Effector memory CD4-positive, alpha-beta T cell (primary cell): ENCODE measurements at regions not wholly inside any gene's neighbourhood (a gene's known extent, or its start where the extent isn't known, plus 50 kb on each side); places are given as distances from the start of the nearest gene placed in this dataset.

Experiments
- DNase-seq, 3 donors: peaks; one replicate each; pipeline ENCODE4 v3.0.0-alpha.2; 2020
- H3K27ac ChIP-seq: 2 replicates; pipeline ENCODE4 v1.7.0; 2013; ENCODE audit warnings: mild to moderate bottlenecking, low read length, moderate library complexity; ENCODE audit not compliant: insufficient read depth, poor library complexity, severe bottlenecking
- H3K27me3 ChIP-seq: replicated peaks from 2 replicates; pipeline ENCODE4 v1.7.0; 2013; ENCODE audit warnings: mild to moderate bottlenecking, low read length; ENCODE audit not compliant: insufficient read depth, control insufficient read depth, poor library complexity, severe bottlenecking
- H3K36me3 ChIP-seq: 2 replicates; pipeline ENCODE4 v1.7.0; 2013; ENCODE audit warnings: mild to moderate bottlenecking, low read length, moderate library complexity; ENCODE audit not compliant: control insufficient read depth, insufficient read depth
- H3K4me1 ChIP-seq: 2 replicates; pipeline ENCODE4 v1.7.0; 2013; ENCODE audit warnings: low read length, mild to moderate bottlenecking; ENCODE audit not compliant: control insufficient read depth, insufficient read depth, poor library complexity, severe bottlenecking
- H3K4me3 ChIP-seq: 2 replicates; pipeline ENCODE4 v1.7.0; 2013; ENCODE audit warnings: low read length, low read depth, mild to moderate bottlenecking; ENCODE audit not compliant: insufficient read depth, poor library complexity, severe bottlenecking
- H3K9me3 ChIP-seq: 2 replicates; pipeline ENCODE4 v1.7.0; 2013; ENCODE audit warnings: mild to moderate bottlenecking, low read length, moderate library complexity; ENCODE audit not compliant: control insufficient read depth

DNA sequence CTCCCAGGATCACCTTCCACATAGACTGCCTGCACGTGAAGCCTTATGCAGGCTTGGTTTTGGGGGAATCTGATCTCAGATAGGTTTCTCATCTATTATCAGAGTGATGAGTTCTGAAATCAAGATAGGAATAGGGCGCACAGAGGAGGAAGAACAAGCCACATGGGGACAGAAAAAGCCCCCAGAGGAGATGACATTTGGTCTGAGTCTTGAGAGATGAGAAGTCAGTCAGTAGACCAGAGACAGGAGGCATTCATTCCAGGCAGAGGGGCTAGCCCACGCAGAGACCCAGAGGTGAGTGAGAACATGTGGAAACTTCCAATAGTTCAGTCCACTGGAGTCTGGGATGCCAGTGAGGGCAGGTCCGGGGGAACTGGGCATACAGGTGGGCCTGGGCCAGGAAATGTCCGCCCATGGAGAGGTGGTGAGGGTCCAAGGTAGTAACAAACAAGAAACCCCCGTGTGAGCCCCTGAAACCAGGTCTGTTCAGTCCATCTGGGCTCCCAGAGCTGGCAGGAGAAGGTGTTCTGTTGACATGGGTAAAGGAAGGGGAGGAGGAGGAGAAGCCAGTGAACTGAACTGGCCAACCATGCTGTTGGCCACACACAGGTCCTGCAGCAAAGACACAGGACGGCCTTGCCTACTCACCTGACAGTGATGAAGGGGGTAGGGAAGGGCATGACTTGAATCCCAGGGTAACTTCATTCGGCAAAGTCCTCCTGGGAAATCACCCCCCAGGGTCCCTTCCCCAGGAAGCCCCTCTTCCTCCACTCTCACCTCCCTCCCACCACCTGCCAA, 69.3 kb upstream of the SMNDC1 start:
- no peak for DNase-seq
- H3K4me3 ChIP-seq, result no peak overlapping the region
- no peak overlapping the region for H3K27ac ChIP-seq
- no peaks in the 10 kb centered on the region for H3K9me3 ChIP-seq
- no peaks in the 10 kb centered on the region for H3K36me3 ChIP-seq
- H3K27me3 ChIP-seq, result no peaks in the 10 kb centered on the region
- H3K4me1 ChIP-seq, result no peaks in the 10 kb centered on the region

DNA sequence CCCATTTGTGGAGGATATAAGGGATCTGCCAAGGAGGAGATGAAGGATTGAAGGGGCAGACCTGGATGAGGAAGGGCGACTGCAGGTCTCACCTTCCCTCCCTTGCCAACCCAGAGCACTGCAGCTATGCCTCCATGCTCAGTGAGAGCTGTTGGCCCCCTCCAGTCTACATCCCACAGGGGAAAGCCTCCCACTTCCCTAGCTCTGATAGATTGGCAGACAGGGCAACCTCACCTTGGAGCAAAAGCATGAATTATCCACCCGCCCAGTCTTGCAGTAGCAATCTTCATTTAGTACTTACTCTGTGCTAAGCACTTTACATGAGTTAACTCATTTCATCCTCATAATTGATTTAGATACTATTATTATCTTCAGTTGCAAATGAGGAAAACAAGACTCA, 70.4 kb upstream of the SMNDC1 start:
- no peaks in the 10 kb centered on the region for H3K27me3 ChIP-seq
- no peak overlapping the region for H3K27ac ChIP-seq
- H3K36me3 ChIP-seq, result no peaks in the 10 kb centered on the region
- H3K9me3 ChIP-seq, result no peaks in the 10 kb centered on the region
- DNase-seq, result no peak
- H3K4me1 ChIP-seq, result no peaks in the 10 kb centered on the region
- H3K4me3 ChIP-seq, result no peak overlapping the region

DNA sequence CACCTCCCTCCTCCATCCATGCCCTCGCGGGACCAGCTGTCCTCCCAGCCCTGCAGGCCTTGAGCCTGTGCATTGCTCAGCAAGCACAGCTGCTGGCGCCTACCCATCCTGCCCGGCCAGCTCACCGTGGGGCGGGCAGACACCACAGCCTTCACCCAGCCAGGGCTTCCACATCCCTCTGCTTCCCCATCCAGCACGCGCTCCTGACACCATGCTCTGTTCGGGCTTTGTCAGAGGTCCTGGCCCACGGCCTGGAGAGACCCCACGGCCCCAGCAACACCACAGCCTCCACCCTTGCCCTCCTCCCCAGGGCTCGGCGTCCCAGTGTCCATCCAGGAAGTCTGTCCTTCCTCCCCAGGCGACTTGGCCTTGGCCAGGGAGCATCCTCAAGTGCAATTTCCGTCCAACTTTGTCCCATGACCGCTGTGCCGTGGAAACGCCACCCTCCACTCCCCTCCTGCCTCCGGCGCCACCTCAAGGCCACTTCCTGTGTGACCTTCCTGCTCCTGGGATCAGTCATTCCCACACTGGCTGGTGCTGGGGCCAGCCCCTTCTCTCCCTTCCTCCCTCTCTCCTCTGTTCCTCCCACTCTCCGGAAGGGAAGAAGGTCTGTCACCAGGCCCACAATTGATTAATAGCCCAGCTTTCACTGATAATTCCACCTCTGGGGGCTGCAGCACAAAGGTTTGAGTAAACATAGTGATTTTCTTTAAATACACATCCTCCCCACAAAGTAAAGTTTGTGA, 71.5 kb upstream of the SMNDC1 start:
- H3K4me1 ChIP-seq, result no peaks in the 10 kb centered on the region
- no peak for DNase-seq
- H3K27me3 ChIP-seq, result no peaks in the 10 kb centered on the region
- no peaks in the 10 kb centered on the region for H3K36me3 ChIP-seq
- H3K4me3 ChIP-seq, result no peak overlapping the region
- H3K27ac ChIP-seq, result no peak overlapping the region
- H3K9me3 ChIP-seq, result no peaks in the 10 kb centered on the region

DNA sequence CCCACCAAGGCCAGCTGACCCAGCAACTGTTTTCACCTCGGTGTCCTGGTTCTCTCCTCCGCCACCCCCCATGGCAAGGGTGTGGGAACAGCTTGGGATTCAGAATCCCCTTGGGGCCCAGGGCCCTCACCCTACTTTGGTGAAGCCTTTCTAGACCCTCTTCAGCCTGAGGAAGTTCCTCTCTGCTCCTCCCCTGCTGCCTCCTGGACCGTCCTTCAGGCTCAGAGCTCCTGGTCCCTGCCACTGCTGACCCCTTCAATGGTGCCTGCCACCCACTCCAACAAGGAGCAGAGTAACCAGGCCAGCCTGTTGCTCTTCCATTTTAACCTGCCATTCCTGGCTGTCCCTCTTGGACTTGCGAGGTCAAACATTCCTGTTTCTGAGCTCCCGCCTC, 72.0 kb upstream of the SMNDC1 start:
- no peak overlapping the region for H3K27ac ChIP-seq
- H3K36me3 ChIP-seq, result no peaks in the 10 kb centered on the region
- no peak for DNase-seq
- no peak overlapping the region for H3K4me3 ChIP-seq
- H3K9me3 ChIP-seq, result no peaks in the 10 kb centered on the region
- H3K27me3 ChIP-seq, result no peaks in the 10 kb centered on the region
- H3K4me1 ChIP-seq, result no peaks in the 10 kb centered on the region

DNA sequence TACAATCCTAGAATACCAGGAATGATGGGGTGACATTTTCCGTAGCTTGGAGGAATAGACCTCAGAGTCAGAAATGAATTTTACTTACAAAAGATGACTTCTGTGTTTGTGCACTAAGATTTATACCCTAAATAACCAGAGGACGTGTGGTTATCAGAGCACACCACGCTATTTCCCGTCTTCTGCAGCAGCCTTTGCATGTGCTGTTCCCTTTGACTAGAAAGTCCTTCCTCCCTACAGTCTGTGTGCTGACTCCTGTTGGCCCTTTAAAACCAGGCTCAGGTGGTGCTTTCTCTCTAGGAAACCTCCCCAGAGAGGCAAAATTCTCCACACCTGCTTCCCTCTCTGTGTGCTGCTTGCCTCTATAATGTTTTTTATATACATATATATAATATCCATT, 73.3 kb upstream of the SMNDC1 start:
- Histone ChIP-seq H3K27me3 (no peaks in the 10 kb centered on the region), H3K36me3 (no peaks in the 10 kb centered on the region), H3K4me1 (no peaks in the 10 kb centered on the region), H3K27ac (no peak overlapping the region), H3K4me3 (no peak overlapping the region), H3K9me3 (no peaks in the 10 kb centered on the region)
- no peak for DNase-seq

DNA sequence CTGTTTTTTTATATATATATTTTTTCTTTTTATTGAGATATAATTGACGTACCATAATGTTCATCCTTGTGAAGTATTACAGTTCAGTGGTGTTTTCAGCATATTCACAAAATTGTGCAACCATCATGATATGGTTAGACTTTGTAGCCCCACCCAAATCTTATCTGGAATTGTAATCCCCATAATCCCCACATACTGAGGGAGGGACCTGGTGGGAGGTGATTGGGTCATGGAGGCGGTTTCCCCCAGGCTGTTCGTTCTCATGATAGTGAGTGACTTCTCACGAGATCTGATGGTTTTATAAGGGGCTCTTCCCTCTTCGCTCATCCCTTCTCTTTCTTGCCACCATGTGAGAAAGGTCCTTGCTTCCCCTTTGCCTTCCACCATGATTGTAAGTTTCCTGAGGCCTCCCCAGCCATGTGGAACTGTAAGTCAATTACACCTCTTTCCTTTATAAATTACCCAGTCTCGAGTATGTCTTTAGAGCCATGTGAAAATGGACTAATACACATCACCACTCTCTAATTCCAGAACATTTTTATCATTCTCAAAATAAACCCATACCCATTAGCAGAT, 73.9 kb upstream of the SMNDC1 start:
- no peaks in the 10 kb centered on the region for H3K4me1 ChIP-seq
- no peak overlapping the region for H3K27ac ChIP-seq
- no peaks in the 10 kb centered on the region for H3K36me3 ChIP-seq
- no peaks in the 10 kb centered on the region for H3K27me3 ChIP-seq
- H3K4me3 ChIP-seq, result no peak overlapping the region
- DNase-seq, result no peak
- no peaks in the 10 kb centered on the region for H3K9me3 ChIP-seq

DNA sequence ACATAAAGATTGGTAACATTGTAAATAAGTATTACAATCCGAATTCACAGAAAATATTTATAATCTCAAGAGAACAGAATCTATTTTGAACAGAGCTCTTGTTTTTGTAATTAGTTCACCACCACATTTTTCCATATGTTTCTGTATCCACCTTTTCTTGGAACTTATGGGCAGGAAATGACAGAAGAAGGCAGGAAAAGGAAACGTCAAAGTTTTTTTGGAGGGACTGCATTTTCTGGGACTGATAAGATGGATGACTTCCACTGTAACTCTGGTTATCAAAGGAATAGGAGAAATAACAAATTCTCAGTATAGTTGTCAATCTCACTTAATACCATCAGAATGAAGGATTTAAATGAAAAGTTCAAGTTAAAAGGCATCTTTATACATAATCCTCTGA, 75.1 kb upstream of the SMNDC1 start:
- no peaks in the 10 kb centered on the region for H3K9me3 ChIP-seq
- no peak overlapping the region for H3K4me3 ChIP-seq
- no peak overlapping the region for H3K27ac ChIP-seq
- H3K4me1 ChIP-seq, result no peaks in the 10 kb centered on the region
- DNase-seq, result no peak
- H3K27me3 ChIP-seq, result no peaks in the 10 kb centered on the region
- no peaks in the 10 kb centered on the region for H3K36me3 ChIP-seq

DNA sequence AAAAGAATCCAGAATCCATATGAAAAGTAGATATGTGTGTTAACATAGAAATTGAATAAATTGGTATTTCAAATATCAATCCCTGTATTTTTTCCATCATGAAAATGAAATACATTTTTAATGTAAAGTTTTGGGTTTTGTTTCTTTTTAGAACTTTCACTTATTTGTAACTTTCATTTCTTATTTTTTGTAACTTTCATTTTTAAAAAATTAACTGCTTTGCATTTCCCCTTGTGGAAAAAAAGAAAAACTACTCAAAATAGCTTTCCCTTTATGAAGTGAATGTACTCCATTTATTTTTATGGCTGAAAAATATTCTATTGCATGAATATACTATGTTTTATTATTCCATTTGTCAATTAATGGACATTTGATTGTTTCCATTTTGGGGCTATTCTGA, 75.6 kb upstream of the SMNDC1 start:
- Histone ChIP-seq H3K27ac (no peak overlapping the region), H3K36me3 (no peaks in the 10 kb centered on the region), H3K9me3 (no peaks in the 10 kb centered on the region), H3K4me3 (no peak overlapping the region), H3K4me1 (no peaks in the 10 kb centered on the region), H3K27me3 (no peaks in the 10 kb centered on the region)
- no peak for DNase-seq

DNA sequence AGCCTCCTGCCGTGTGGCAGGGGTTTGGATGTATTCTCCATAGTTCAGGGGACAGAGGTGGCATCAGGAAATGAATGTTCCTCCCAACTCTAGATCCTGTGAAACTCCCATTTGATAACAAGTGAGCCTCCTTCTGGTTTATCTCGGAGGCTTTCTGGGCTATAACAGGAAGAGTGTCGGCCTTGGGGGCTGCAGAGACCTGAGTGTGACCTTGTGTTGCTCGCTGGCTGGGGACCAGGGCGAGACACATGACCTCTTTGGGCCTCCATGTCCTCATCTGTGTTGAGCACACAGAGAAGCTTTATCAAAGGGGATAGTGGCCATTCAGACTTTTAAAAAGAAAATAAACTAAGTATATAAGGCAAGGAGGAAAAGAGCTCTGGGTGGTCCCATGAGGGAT, 78.0 kb upstream of the SMNDC1 start:
- Histone ChIP-seq H3K36me3 (no peaks in the 10 kb centered on the region), H3K27me3 (no peaks in the 10 kb centered on the region)

DNA sequence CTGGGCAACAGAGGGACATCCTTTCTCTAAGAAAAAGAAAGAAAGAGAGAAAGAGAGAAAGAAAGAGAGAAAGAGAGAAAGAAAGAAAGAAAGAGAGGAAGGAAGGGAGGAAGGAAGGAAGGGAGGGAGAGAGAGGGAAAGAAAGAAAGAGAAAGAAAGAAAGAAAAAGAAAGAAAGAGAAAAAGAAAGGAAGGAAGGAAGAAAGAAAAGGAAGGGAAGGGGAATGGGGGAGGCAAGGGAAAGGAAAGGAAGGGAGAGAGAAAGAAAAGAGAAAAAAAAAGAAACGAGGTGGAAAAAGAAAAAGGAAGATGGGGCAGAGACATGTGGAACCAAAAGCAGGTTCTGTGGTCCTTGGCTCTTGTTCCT, 82.9 kb upstream of the SMNDC1 start:
- H3K4me3 ChIP-seq, result no peak overlapping the region
- no peaks in the 10 kb centered on the region for H3K36me3 ChIP-seq
- no peaks in the 10 kb centered on the region for H3K27me3 ChIP-seq
- no peak for DNase-seq
- no peaks in the 10 kb centered on the region for H3K4me1 ChIP-seq
- no peaks in the 10 kb centered on the region for H3K9me3 ChIP-seq
- H3K27ac ChIP-seq, result no peak overlapping the region

More for the DNA sequence above, 78.0 kb upstream of the SMNDC1 start:
- H3K9me3 ChIP-seq, result no peaks in the 10 kb centered on the region
- no peaks in the 10 kb centered on the region for H3K4me1 ChIP-seq
- no peak for DNase-seq
- no peak overlapping the region for H3K4me3 ChIP-seq
- no peak overlapping the region for H3K27ac ChIP-seq
